ENCODE measurements at regions not wholly inside any gene's neighbourhood (a gene's known extent, or its start where the extent isn't known, plus 50 kb on each side); places are given as distances from the start of the nearest gene placed in this dataset.

- H3K27ac ChIP-seq (ENCODE audit: low read length) = no peak overlapping the region
- no peaks in the 10 kb centered on the region for H3K27me3 ChIP-seq (ENCODE audit: control insufficient read depth in 1 of 2, insufficient read depth in 2 of 2, low read length in 2 of 2)
- no peak overlapping the region for H3K9ac ChIP-seq (ENCODE audit: low read length in 2 of 2)
- no peaks in the 10 kb centered on the region for H3K9me3 ChIP-seq (ENCODE audit: control insufficient read depth in 2 of 2, low read length in 2 of 2)
- H3K36me3 ChIP-seq (ENCODE audit: control insufficient read depth in 2 of 2, insufficient read depth in 2 of 2, low read length in 2 of 2) = no peaks in the 10 kb centered on the region
- no peak overlapping the region for H3K4me3 ChIP-seq (ENCODE audit: low read length in 2 of 2)
- no peaks in the 10 kb centered on the region for H3K4me1 ChIP-seq (ENCODE audit: control insufficient read depth, insufficient read depth, low read length)
These were observed 860.6 kb upstream of the MGAT4C start for GRCh38 chr12:87116780-87117179.

- H3K27me3 ChIP-seq (ENCODE audit: control insufficient read depth in 1 of 2, insufficient read depth in 2 of 2, low read length in 2 of 2) = no peaks in the 10 kb centered on the region
- H3K9ac ChIP-seq (ENCODE audit: low read length in 2 of 2) = no peak overlapping the region
- no peaks in the 10 kb centered on the region for H3K4me1 ChIP-seq (ENCODE audit: control insufficient read depth, insufficient read depth, low read length)
- no peak overlapping the region for H3K27ac ChIP-seq (ENCODE audit: low read length)
- no peaks in the 10 kb centered on the region for H3K9me3 ChIP-seq (ENCODE audit: control insufficient read depth in 2 of 2, low read length in 2 of 2)
- H3K36me3 ChIP-seq (ENCODE audit: control insufficient read depth in 2 of 2, insufficient read depth in 2 of 2, low read length in 2 of 2) = no peaks in the 10 kb centered on the region
- no peak overlapping the region for H3K4me3 ChIP-seq (ENCODE audit: low read length in 2 of 2)
These were observed 856.6 kb upstream of the MGAT4C start for GRCh38 chr12:87112571-87113345.

GRCh38 chr12:87107766-87108165 lies 851.6 kb upstream of the MGAT4C start:
- no peak overlapping the region for H3K4me3 ChIP-seq (ENCODE audit: low read length in 2 of 2)
- H3K36me3 ChIP-seq (ENCODE audit: control insufficient read depth in 2 of 2, insufficient read depth in 2 of 2, low read length in 2 of 2) = no peaks in the 10 kb centered on the region
- H3K9ac ChIP-seq (ENCODE audit: low read length in 2 of 2) = no peak overlapping the region
- H3K27ac ChIP-seq (ENCODE audit: low read length) = no peak overlapping the region
- no peaks in the 10 kb centered on the region for H3K9me3 ChIP-seq (ENCODE audit: control insufficient read depth in 2 of 2, low read length in 2 of 2)
- no peaks in the 10 kb centered on the region for H3K4me1 ChIP-seq (ENCODE audit: control insufficient read depth, insufficient read depth, low read length)
- H3K27me3 ChIP-seq (ENCODE audit: control insufficient read depth in 1 of 2, insufficient read depth in 2 of 2, low read length in 2 of 2) = no peaks in the 10 kb centered on the region

GRCh38 chr12:87107270-87107669 lies 851.1 kb upstream of the MGAT4C start:
- Histone ChIP-seq H3K4me1 (ENCODE audit: control insufficient read depth, insufficient read depth, low read length) (no peaks in the 10 kb centered on the region), H3K4me3 (ENCODE audit: low read length in 2 of 2) (no peak overlapping the region), H3K27ac (ENCODE audit: low read length) (no peak overlapping the region), H3K9ac (ENCODE audit: low read length in 2 of 2) (no peak overlapping the region), H3K27me3 (ENCODE audit: control insufficient read depth in 1 of 2, insufficient read depth in 2 of 2, low read length in 2 of 2) (no peaks in the 10 kb centered on the region), H3K9me3 (ENCODE audit: control insufficient read depth in 2 of 2, low read length in 2 of 2) (no peaks in the 10 kb centered on the region), H3K36me3 (ENCODE audit: control insufficient read depth in 2 of 2, insufficient read depth in 2 of 2, low read length in 2 of 2) (no peaks in the 10 kb centered on the region)

- Histone ChIP-seq H3K9me3 (ENCODE audit: control insufficient read depth in 2 of 2, low read length in 2 of 2) (no peaks in the 10 kb centered on the region), H3K36me3 (ENCODE audit: control insufficient read depth in 2 of 2, insufficient read depth in 2 of 2, low read length in 2 of 2) (no peaks in the 10 kb centered on the region), H3K27me3 (ENCODE audit: control insufficient read depth in 1 of 2, insufficient read depth in 2 of 2, low read length in 2 of 2) (no peaks in the 10 kb centered on the region), H3K4me3 (ENCODE audit: low read length in 2 of 2) (no peak overlapping the region), H3K9ac (ENCODE audit: low read length in 2 of 2) (no peak overlapping the region), H3K27ac (ENCODE audit: low read length) (no peak overlapping the region), H3K4me1 (ENCODE audit: control insufficient read depth, insufficient read depth, low read length) (no peaks in the 10 kb centered on the region)
These were observed 839.9 kb upstream of the MGAT4C start for GRCh38 chr12:87096082-87096585.

- Histone ChIP-seq H3K27me3 (ENCODE audit: control insufficient read depth in 1 of 2, insufficient read depth in 2 of 2, low read length in 2 of 2) (no peaks in the 10 kb centered on the region), H3K4me3 (ENCODE audit: low read length in 2 of 2) (no peak overlapping the region), H3K27ac (ENCODE audit: low read length) (no peak overlapping the region), H3K4me1 (ENCODE audit: control insufficient read depth, insufficient read depth, low read length) (no peaks in the 10 kb centered on the region), H3K9me3 (ENCODE audit: control insufficient read depth in 2 of 2, low read length in 2 of 2) (no peaks in the 10 kb centered on the region), H3K9ac (ENCODE audit: low read length in 2 of 2) (no peak overlapping the region), H3K36me3 (ENCODE audit: control insufficient read depth in 2 of 2, insufficient read depth in 2 of 2, low read length in 2 of 2) (no peaks in the 10 kb centered on the region)
These were observed 838.2 kb upstream of the MGAT4C start for GRCh38 chr12:87094356-87094755.

- no peak overlapping the region for H3K9ac ChIP-seq (ENCODE audit: low read length in 2 of 2)
- H3K4me3 ChIP-seq (ENCODE audit: low read length in 2 of 2) = no peak overlapping the region
- no peak overlapping the region for H3K27ac ChIP-seq (ENCODE audit: low read length)
- H3K36me3 ChIP-seq (ENCODE audit: control insufficient read depth in 2 of 2, insufficient read depth in 2 of 2, low read length in 2 of 2) = no peaks in the 10 kb centered on the region
- no peaks in the 10 kb centered on the region for H3K27me3 ChIP-seq (ENCODE audit: control insufficient read depth in 1 of 2, insufficient read depth in 2 of 2, low read length in 2 of 2)
- no peaks in the 10 kb centered on the region for H3K9me3 ChIP-seq (ENCODE audit: control insufficient read depth in 2 of 2, low read length in 2 of 2)
- no peaks in the 10 kb centered on the region for H3K4me1 ChIP-seq (ENCODE audit: control insufficient read depth, insufficient read depth, low read length)
These were observed 836.2 kb upstream of the MGAT4C start for GRCh38 chr12:87092421-87092820.

- Histone ChIP-seq H3K27ac (ENCODE audit: low read length) (no peak overlapping the region), H3K9ac (ENCODE audit: low read length in 2 of 2) (no peak overlapping the region), H3K36me3 (ENCODE audit: control insufficient read depth in 2 of 2, insufficient read depth in 2 of 2, low read length in 2 of 2) (no peaks in the 10 kb centered on the region), H3K9me3 (ENCODE audit: control insufficient read depth in 2 of 2, low read length in 2 of 2) (no peaks in the 10 kb centered on the region), H3K4me3 (ENCODE audit: low read length in 2 of 2) (no peak overlapping the region), H3K4me1 (ENCODE audit: control insufficient read depth, insufficient read depth, low read length) (no peaks in the 10 kb centered on the region), H3K27me3 (ENCODE audit: control insufficient read depth in 1 of 2, insufficient read depth in 2 of 2, low read length in 2 of 2) (no peaks in the 10 kb centered on the region)
These were observed 830.1 kb upstream of the MGAT4C start for GRCh38 chr12:87086118-87086891.

- Histone ChIP-seq H3K27me3 (ENCODE audit: control insufficient read depth in 1 of 2, insufficient read depth in 2 of 2, low read length in 2 of 2) (no peaks in the 10 kb centered on the region), H3K4me3 (ENCODE audit: low read length in 2 of 2) (no peak overlapping the region), H3K9me3 (ENCODE audit: control insufficient read depth in 2 of 2, low read length in 2 of 2) (no peaks in the 10 kb centered on the region), H3K36me3 (ENCODE audit: control insufficient read depth in 2 of 2, insufficient read depth in 2 of 2, low read length in 2 of 2) (no peaks in the 10 kb centered on the region), H3K27ac (ENCODE audit: low read length) (no peak overlapping the region), H3K4me1 (ENCODE audit: control insufficient read depth, insufficient read depth, low read length) (no peaks in the 10 kb centered on the region), H3K9ac (ENCODE audit: low read length in 2 of 2) (no peak overlapping the region)
These were observed 829.1 kb upstream of the MGAT4C start for GRCh38 chr12:87085286-87085685.

GRCh38 chr12:87082756-87083155 lies 826.6 kb upstream of the MGAT4C start:
- Histone ChIP-seq H3K9me3 (ENCODE audit: control insufficient read depth in 2 of 2, low read length in 2 of 2) (no peaks in the 10 kb centered on the region), H3K27ac (ENCODE audit: low read length) (no peak overlapping the region), H3K27me3 (ENCODE audit: control insufficient read depth in 1 of 2, insufficient read depth in 2 of 2, low read length in 2 of 2) (no peaks in the 10 kb centered on the region), H3K4me3 (ENCODE audit: low read length in 2 of 2) (no peak overlapping the region), H3K4me1 (ENCODE audit: control insufficient read depth, insufficient read depth, low read length) (no peaks in the 10 kb centered on the region), H3K9ac (ENCODE audit: low read length in 2 of 2) (no peak overlapping the region), H3K36me3 (ENCODE audit: control insufficient read depth in 2 of 2, insufficient read depth in 2 of 2, low read length in 2 of 2) (no peaks in the 10 kb centered on the region)

- no peaks in the 10 kb centered on the region for H3K27me3 ChIP-seq (ENCODE audit: control insufficient read depth in 1 of 2, insufficient read depth in 2 of 2, low read length in 2 of 2)
- H3K9me3 ChIP-seq (ENCODE audit: control insufficient read depth in 2 of 2, low read length in 2 of 2) = peaks cover 0 to 12% of the 10 kb centered on the region in 2 donors
- H3K9ac ChIP-seq (ENCODE audit: low read length in 2 of 2) = no peak overlapping the region
- no peaks in the 10 kb centered on the region for H3K4me1 ChIP-seq (ENCODE audit: control insufficient read depth, insufficient read depth, low read length)
- H3K36me3 ChIP-seq (ENCODE audit: control insufficient read depth in 2 of 2, insufficient read depth in 2 of 2, low read length in 2 of 2) = no peaks in the 10 kb centered on the region
- H3K27ac ChIP-seq (ENCODE audit: low read length) = no peak overlapping the region
- no peak overlapping the region for H3K4me3 ChIP-seq (ENCODE audit: low read length in 2 of 2)
These were observed 818.6 kb upstream of the MGAT4C start for GRCh38 chr12:87074781-87075180.

All from stomach smooth muscle (tissue), 2 donors.